Spleen (tissue), 7 donors: ENCODE measurements at regions not wholly inside any gene's neighbourhood (a gene's known extent, or its start where the extent isn't known, plus 50 kb on each side); places are given as distances from the start of the nearest gene placed in this dataset.

Experiments used
- CTCF ChIP-seq, 11 experiments: fragments of 200-600 bp in 7 of 11; fragments of 450-650 bp in 4 of 11; sonication (generic) in 4 of 11; IDR thresholded peaks in 8 of 11; conservative IDR thresholded peaks in 3 of 11; 1 replicate in 7 of 11; 2 replicates in 4 of 11; pipeline versions ENCODE4 v1.4.0 to v1.8.0; 2016 to 2021; ENCODE audit warnings: antibody characterized with exemption in 11 of 11, inconsistent platforms in 4 of 11, mild to moderate bottlenecking in 1 of 11
- POLR2A ChIP-seq, 3 donors: fragments of 450-650 bp; IDR thresholded peaks; one replicate each; pipeline ENCODE4 v1.5.1; 2017; ENCODE audit warnings: antibody characterized with exemption in 3 of 3, mild to moderate bottlenecking in 1 of 3
- POLR2AphosphoS5 ChIP-seq, 3 donors: sonication (generic); formaldehyde crosslinking; IDR thresholded peaks; one replicate each; pipeline ENCODE4 v1.5.1; 2017; ENCODE audit warnings: antibody characterized with exemption in 3 of 3
- donor health status: DM: no; HTN: no; CAD: no; lungs with moderate emphysema.
- donor health status: DM: no; HTN: no; CAD: no.
- donor health status: DM: no; HTN: no; CAD: no.

- TF ChIP-seq CTCF (IDR thresholded peaks at IDR 0.05 in 8 of 11, conservative IDR thresholded peaks at IDR 0.05 in 3 of 11) (no peak), POLR2A (IDR thresholded peaks at IDR 0.05) (no peak), POLR2AphosphoS5 (IDR thresholded peaks at IDR 0.05) (no peak)
Measured at GRCh38 chr6:56793938-56794337, 151.2 kb upstream of the DST start.
